ENCODE measurements at regions not wholly inside any gene's neighbourhood (a gene's known extent, or its start where the extent isn't known, plus 50 kb on each side); places are given as distances from the start of the nearest gene placed in this dataset.
"Not testable (repeated sequence)": the region's sequence is repeated elsewhere in the genome, so short reads cannot be mapped to it uniquely, and the experiment has no call there.

- no peak for DNase-seq
These were observed 949.2 kb downstream of the TRHDE start for GRCh38 chr12:73221398-73221797.

- no peak for DNase-seq
These were observed 949.7 kb downstream of the TRHDE start for GRCh38 chr12:73221836-73222235.

GRCh38 chr12:73225371-73225937, 953.3 kb downstream of the TRHDE start:
- DNase-seq, result no peak

- DNase-seq, result no peak
These were observed 953.8 kb downstream of the TRHDE start for GRCh38 chr12:73225941-73226340.

GRCh38 chr12:73226593-73226992, 954.4 kb downstream of the TRHDE start:
- DNase-seq, result no peak

GRCh38 chr12:73228828-73229227, 956.7 kb downstream of the TRHDE start:
- not testable (repeated sequence) for DNase-seq

- no peak for DNase-seq
These were observed 963.2 kb downstream of the TRHDE start for GRCh38 chr12:73235387-73235786.

- DNase-seq, result no peak
These were observed 967.9 kb downstream of the TRHDE start for GRCh38 chr12:73240110-73240509.

- no peak for DNase-seq
These were observed 990.7 kb downstream of the TRHDE start for GRCh38 chr12:73262788-73263381.

- DNase-seq, result no peak
These were observed 994.0 kb downstream of the TRHDE start for GRCh38 chr12:73266206-73266605.

- DNase-seq, result no peak
These were observed 1002.8 kb downstream of the TRHDE start for GRCh38 chr12:73274976-73275375.

GRCh38 chr12:73277971-73278370, 1005.8 kb downstream of the TRHDE start:
- DNase-seq, result no peak

- no peak for DNase-seq
These were observed 1029.4 kb downstream of the TRHDE start for GRCh38 chr12:73301530-73301929.

- no peak for DNase-seq
These were observed 1035.1 kb downstream of the TRHDE start for GRCh38 chr12:73307260-73307659.

GRCh38 chr12:73308079-73308478, 1035.9 kb downstream of the TRHDE start:
- DNase-seq, result no peak

- no peak for DNase-seq
These were observed 1036.6 kb downstream of the TRHDE start for GRCh38 chr12:73308747-73309146.

- no peak for DNase-seq
These were observed 1049.1 kb downstream of the TRHDE start for GRCh38 chr12:73321319-73321718.

- DNase-seq, result no peak
These were observed 1049.6 kb downstream of the TRHDE start for GRCh38 chr12:73321776-73322175.

GRCh38 chr12:73330584-73331351, 1058.6 kb downstream of the TRHDE start:
- no peak for DNase-seq

- no peak for DNase-seq
These were observed 1069.5 kb downstream of the TRHDE start for GRCh38 chr12:73341559-73342247.

- no peak for DNase-seq
These were observed 1070.6 kb downstream of the TRHDE start for GRCh38 chr12:73342733-73343132.

- no peak for DNase-seq
These were observed 1080.7 kb downstream of the TRHDE start for GRCh38 chr12:73352826-73353225.

- no peak for DNase-seq
These were observed 1089.1 kb downstream of the TRHDE start for GRCh38 chr12:73361156-73361863.
